IPS-NIHi11 (cell line): ENCODE measurements at regions not wholly inside any gene's neighbourhood (a gene's known extent, or its start where the extent isn't known, plus 50 kb on each side); places are given as distances from the start of the nearest gene placed in this dataset.

Experiments
- DNase-seq: peaks from one replicate; pipeline ENCODE4 v3.0.0; 2012; ENCODE audit warnings: mixed read lengths, low spot score

GRCh38 chr16:85291302-85292148 lies 179.3 kb upstream of the CIBAR2 start:
- DNase-seq = peak; percentile 64

- DNase-seq = no peak
Observed at GRCh38 chr16:85293458-85293857, 181.2 kb upstream of the CIBAR2 start.

- no peak for DNase-seq
Observed at GRCh38 chr16:85293904-85294642, 181.8 kb upstream of the CIBAR2 start.

- DNase-seq = no peak
Observed at GRCh38 chr16:85294810-85295508, 182.7 kb upstream of the CIBAR2 start.

- peak; percentile 82 for DNase-seq
Observed at GRCh38 chr16:85296859-85297660, 184.8 kb upstream of the CIBAR2 start.

GRCh38 chr16:85297881-85298280 lies 185.6 kb upstream of the CIBAR2 start:
- no peak for DNase-seq

GRCh38 chr16:85300406-85300968 lies 188.2 kb upstream of the CIBAR2 start:
- DNase-seq = no peak

- no peak for DNase-seq
Observed at GRCh38 chr16:85301231-85301630, 189.0 kb upstream of the CIBAR2 start.

GRCh38 chr16:85302018-85302847 lies 190.0 kb upstream of the CIBAR2 start:
- DNase-seq = peak; percentile 51

- no peak for DNase-seq
Observed at GRCh38 chr16:85302848-85303353, 190.6 kb upstream of the CIBAR2 start.

GRCh38 chr16:85303354-85303883 lies 191.1 kb upstream of the CIBAR2 start:
- peak; percentile 88 for DNase-seq

GRCh38 chr16:85304337-85304736 lies 192.1 kb upstream of the CIBAR2 start:
- DNase-seq = no peak

GRCh38 chr16:85306071-85306792 lies 194.0 kb upstream of the CIBAR2 start:
- DNase-seq = peak; percentile 67

GRCh38 chr16:85306793-85307551 lies 194.7 kb upstream of the CIBAR2 start:
- DNase-seq = no peak

- DNase-seq = no peak
Observed at GRCh38 chr16:85307552-85308364, 195.5 kb upstream of the CIBAR2 start.

GRCh38 chr16:85308611-85309540 lies 196.6 kb upstream of the CIBAR2 start:
- no peak for DNase-seq
